HG03175 (cell line): ENCODE measurements at regions not wholly inside any gene's neighbourhood (a gene's known extent, or its start where the extent isn't known, plus 50 kb on each side); places are given as distances from the start of the nearest gene placed in this dataset.
A peak's percentile ranks its signal among the peaks of the same experiment; 100 is the strongest.

Source experiments
- ATAC-seq: cut with Tn5 transposase; IDR thresholded peaks from one replicate; pipeline ENCODE4 v1.9.1; 2021; ENCODE audit warnings: mild to moderate bottlenecking, moderate library complexity; ENCODE audit not compliant: unreplicated experiment

- ATAC-seq = no peak
Observed at GRCh38 chr7:21028186-21028585, 241.5 kb upstream of the SP8 start.

- no peak for ATAC-seq
Observed at GRCh38 chr7:21028599-21028998, 241.9 kb upstream of the SP8 start.

DNA sequence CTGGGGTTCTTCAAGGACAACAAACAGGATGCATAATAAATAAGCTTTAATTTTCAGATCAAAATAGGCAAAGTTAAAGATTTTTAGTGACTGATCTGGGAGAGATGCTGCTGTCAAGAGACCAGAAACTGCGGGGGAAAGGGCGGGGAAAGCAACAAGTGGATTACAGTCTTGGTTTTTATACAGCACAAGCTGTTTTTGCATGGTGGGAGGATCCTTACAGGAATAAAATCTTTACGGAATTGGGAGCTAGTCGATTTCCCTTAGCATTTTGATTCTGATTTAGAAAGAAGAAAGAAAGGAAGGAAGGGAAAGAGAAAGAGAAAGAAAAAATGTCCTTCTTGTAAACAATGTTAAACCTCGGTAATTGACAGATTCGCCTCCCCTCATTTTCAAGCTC, 242.3 kb upstream of the SP8 start:
- ATAC-seq = no peak

- no peak for ATAC-seq
Observed at GRCh38 chr7:21030237-21030871, 243.7 kb upstream of the SP8 start.

DNA sequence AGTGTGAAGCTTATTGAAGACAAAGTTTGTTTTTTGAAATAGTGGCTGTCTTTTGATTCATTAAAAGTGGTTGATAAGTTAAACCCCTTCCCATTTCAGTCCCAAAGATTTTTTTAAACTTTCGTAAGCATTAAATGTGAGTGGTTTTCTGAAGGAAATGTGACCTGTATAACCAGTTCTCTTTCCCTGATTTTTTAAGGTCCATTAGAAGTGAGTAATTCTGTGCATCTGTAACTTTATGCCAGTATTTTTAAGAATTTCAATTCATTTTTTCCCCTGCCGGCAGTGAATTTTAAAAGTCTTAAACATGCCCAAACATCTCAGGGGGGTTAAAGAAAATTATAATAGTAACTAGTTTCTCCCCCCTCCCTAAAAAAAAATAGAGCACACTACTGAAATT, 254.6 kb upstream of the SP8 start:
- no peak for ATAC-seq

- ATAC-seq = no peak
Observed at GRCh38 chr7:21041666-21042065, 255.0 kb upstream of the SP8 start.

GRCh38 chr7:21044384-21044783, 257.7 kb upstream of the SP8 start:
- no peak for ATAC-seq

- ATAC-seq = no peak
Observed at GRCh38 chr7:21044913-21045568, 258.4 kb upstream of the SP8 start.

- ATAC-seq = no peak
Observed at GRCh38 chr7:21051865-21052264, 265.2 kb upstream of the SP8 start.

- no peak for ATAC-seq
Observed at GRCh38 chr7:21054427-21055112, 267.9 kb upstream of the SP8 start.

DNA sequence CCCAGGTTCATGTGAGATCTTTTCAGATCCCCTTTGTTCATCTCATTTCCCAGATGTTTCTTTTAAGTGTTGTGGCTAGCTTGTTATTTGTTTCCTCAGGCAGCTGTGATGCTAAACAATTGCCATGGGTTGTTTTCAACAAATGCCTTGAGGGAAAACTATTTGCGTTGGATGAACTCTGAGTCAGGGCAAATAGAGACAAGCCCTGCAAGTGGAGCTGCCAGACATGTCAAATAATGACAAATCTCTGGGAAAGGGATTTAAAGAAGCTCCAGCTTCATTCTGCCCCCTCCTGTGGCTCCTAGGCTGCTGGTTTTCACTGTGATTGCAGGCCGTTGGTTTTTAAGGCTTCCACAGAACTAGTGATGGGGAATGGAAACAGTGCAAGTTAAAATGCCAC, 272.4 kb upstream of the SP8 start:
- no peak for ATAC-seq

DNA sequence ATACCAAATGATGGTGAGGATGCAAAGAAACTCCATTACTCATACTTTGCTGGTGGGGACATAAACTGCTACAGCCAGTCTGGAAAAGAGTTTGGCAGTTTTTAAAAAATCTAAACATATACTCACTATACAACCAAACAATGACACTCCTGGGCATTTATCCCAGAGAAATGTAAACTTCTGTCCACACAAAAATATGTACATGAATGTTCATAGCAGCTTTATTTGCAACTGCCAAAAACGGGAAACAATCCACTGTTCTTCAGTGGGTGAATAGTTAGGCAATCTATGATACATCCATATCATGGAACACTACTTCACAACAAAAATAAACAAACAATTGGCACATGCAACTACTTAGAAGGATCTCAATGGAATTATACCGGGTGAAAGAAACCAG, 276.4 kb upstream of the SP8 start:
- no peak for ATAC-seq

DNA sequence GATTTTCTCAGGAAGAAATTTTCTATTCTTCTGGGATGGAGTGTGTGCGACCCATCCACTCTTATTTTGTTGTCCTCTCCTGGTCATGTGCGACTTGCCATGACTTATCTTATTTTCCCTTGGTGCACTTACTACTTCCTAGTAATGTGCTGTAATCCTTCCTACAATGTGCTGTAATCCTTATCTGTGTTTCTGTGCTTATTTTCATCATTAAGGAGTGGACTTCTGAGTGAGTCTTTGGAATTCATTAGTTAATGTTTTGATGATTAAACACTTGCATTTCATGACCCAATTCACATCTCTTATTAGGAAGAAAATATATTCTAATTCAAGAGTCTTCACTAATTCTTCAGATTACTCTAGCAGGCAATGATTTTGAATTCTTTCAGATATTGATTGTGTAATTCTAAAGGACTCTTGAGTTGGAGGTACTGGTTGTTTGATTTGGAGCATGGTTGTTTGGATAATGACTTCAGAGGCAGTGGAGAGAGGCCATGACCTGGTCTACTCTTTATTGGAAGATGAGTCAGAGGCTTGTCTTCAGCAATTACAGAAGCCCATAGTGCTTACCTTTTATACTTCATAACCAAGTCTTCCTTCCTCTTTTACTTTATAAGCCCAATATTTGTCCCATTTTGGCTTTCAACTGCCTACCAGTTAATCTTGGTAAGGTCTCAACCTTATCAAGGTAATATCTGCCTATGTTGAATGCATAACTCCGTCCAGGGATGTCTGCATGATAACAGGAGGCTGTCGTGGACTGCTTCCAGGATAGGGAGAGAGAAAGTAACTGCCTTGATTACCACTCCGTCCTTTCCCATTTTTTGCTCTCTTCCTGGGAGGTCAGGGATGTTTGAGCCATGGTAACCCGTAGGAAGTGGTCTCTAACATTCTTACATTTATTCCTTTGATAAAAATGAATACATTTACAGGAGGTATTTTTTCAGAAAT, 278.3 kb upstream of the SP8 start:
- no peak for ATAC-seq

- ATAC-seq = no peak
Observed at GRCh38 chr7:21066221-21066620, 279.5 kb upstream of the SP8 start.

DNA sequence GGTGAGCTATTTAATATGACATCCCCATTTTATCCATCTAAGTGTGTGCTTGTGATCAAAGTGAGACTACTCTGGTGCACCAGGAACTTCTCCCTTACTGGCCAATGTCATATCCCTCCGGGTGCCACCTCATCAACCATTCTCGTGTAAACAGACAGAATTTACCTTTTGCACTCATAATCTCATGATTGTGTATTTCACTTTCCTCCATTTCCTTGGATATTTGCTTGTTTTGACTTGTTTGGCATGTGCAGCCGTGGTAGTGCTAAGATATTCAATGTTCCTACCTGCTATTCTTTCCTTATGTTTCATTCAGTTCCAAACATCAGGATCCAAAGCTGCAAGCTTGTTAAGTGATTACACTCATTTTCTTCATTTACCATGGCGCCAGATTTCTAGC, 280.5 kb upstream of the SP8 start:
- no peak for ATAC-seq

GRCh38 chr7:21070571-21071090, 283.9 kb upstream of the SP8 start:
- no peak for ATAC-seq

- peak; percentile 96 for ATAC-seq
Observed at GRCh38 chr7:21071561-21072501, 285.1 kb upstream of the SP8 start.

- no peak for ATAC-seq
Observed at GRCh38 chr7:21076054-21076453, 289.4 kb upstream of the SP8 start.

DNA sequence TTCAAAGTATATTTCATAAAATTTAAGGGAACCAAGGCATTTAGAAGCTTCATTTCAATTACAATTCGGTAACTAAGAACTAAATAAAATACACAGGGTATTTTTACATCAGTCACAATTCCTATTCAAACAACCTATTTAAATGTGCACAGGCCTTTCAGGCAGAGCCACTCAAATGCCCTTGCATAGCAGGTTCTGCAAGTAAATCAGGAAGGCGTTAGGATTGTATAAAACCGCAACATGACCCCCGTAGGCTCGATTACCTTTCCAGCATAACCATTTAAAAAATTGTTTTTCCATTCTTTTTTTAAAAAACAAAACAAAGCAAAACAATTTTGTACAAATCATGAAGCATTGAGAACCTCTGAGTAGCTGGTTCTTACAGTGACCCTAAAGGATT, 289.9 kb upstream of the SP8 start:
- ATAC-seq = no peak

DNA sequence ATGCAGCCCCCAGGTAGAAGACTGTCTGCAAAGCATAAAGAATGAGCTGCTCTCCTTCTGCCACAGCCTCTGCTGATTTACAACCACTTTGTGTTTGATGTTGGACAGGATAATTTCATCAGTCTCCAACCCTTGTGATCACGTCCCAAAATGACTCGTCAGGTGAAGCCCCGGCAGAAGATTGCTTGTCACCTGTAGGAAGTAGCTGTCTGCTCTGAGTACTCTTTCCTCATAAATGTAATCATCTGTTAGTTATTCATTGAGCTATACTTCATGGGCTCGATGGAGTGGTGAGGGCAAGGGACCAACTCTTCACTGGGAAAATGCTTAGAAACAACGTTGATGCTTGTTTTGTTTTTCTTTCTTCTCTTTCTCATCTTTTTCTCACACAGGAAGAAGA, 290.9 kb upstream of the SP8 start:
- ATAC-seq = no peak
